NCI-H187 treated with DMSO at 0.1 percent for 48 hours (cell line): ENCODE measurements at regions not wholly inside any gene's neighbourhood (a gene's known extent, or its start where the extent isn't known, plus 50 kb on each side); places are given as distances from the start of the nearest gene placed in this dataset.

Source experiments
- DNase-seq: peaks from one replicate; lab custom pipeline; 2025; lab: John Stamatoyannopoulos, UW

DNA sequence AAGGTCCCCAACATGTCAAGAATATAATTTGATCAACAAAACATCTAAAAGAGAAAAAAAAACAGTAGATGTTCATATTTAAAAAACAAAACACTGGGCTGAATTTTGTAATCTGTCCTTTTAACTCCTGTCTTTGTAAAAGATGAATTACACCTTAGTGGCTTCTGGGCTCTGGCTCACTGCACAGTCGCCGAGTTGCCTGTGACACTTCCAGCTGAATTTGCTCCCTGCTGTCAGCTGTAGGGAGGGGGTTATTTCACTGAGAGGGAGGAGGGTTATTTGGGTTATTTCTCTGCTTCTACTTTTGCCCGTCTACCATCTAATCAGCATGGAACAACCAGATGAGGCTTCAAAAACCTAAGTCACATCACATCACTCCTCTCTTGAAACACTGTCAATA is 193.0 kb upstream of the ZC3H12A start:
- DNase-seq = no peak

DNA sequence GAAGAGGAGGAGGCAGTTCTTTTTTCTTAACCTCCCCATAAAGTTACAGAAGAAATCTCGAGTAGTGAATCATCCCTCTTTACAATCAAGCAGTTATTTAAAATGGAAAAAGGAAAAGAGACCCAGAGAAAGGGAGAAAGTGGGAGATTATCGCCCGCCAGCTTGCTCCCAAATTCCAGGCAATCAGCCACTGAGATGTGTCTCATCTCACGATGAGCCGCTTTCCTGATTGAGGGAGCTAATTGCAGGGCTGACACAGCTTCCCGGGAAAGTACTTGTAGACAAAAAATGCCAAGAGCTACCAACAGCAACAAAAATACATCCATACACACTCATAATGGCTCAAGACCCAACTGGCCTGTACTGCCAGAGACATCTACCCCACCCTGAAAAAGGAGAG is 191.6 kb upstream of the ZC3H12A start:
- peak; percentile 3 for DNase-seq

DNA sequence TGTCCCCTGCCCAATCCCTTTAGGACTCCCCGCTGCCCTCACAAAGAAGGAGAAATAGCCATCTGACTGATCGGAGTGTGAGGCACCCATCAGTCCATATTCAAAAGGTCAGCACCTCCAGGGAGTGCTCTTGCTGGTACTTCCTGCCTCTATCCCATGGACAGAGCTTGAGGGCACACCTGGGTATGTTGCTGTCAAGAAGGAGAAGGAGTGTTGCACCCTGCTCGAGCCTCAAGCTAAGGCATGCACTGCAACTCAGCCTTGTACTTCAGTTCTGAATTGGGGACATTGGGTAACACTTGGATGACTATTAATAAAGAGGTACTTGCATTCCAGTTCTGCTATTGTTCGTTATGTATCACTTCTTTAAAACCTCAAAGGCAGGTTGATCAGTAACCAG is 190.3 kb upstream of the ZC3H12A start:
- DNase-seq = no peak

DNA sequence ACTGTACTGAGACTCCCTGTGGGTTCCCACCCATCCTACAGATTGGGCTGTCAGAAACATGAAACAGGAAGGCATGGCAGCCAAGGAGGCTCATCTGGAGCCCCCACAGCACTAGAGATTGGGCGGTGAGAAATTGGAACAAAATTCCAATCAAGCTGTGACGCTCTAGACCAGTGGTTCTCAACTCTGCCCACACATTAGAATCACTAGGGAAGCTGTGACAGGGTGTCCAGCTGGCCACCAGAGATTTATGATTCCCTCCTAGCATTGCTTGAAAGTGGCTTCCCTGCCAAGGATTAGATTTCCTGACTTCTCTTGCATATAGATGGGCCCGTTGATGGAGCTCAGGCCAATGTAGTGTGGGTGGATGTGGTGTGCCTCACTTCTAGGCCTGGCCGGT is 187.5 kb upstream of the ZC3H12A start:
- no peak for DNase-seq

DNA sequence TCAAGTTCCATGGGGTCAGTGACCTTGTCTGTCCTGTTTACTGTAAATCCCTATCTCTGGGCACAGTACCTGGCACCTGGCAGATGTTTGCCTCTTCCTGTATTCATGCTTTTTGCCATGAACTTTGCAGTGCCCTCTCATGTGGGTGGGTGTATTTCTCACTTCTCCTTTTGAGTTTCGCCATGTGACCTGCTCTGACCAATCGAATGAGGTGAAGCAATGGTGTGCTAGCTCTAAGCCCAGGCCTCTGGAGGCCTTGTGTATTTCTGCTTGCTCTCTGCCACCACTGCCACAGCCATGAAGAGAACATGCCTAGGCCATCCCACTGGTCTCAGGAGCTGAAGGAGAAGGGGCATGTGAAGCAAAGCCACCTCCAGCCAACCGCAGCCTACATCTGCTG is 185.5 kb upstream of the ZC3H12A start:
- DNase-seq = no peak

DNA sequence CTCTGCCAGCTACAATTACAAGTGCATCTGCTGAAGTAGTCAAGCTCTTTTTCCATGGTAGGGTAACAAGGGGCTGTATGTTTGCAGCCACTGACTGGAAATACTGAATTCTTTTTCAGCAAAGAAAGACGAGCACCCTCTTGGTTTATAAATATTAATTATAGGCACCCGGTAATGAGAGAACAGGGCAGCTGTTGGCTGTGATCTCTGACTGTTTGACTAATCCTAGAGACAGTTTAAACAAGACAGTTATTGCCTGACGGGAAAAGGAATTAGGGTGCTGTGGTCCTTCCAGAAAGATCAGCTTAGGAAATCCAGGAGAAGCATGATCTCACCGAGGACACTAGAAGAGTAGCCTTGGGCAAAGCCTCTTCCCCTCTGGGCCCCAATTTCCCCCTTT is 183.7 kb upstream of the ZC3H12A start:
- DNase-seq = no peak

DNA sequence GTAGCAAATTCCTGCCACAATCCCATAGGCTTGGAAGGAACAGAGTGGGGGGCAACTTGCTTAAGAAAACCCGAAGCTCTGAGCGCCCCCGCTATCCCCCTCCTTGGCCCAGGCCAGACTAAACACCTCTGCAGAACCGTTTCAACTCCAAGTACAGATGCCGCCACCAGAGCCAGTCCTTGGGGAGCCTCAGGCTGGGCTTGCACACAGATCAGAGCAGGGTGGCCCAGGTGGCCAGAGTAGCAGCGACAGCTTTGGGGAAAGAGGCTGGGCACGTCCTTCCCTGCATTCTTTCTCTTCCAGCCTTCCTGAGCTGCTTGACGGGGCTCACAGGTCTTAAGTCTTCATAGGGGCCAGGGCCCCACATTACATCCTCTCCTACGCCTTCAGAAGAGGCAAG is 181.6 kb upstream of the ZC3H12A start:
- no peak for DNase-seq

DNA sequence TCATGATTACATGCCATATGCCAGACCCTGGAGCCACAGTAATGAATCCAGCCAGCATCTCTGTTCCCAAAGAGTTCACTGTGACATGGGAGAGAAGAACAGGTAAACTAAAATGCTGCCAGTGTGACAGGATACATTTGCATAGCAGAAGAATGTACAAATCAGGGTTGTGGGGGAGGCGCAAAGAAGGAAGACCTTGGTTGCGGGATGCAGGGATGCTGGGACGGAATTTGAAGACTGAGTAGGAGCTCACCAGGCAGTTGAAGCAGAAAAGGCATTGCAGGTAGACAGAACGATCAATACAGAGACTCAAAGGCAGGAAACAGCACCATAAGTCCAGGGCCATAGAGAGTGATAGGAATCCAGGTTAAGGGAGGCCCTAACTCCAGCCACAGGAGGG is 180.3 kb upstream of the ZC3H12A start:
- no peak for DNase-seq

DNA sequence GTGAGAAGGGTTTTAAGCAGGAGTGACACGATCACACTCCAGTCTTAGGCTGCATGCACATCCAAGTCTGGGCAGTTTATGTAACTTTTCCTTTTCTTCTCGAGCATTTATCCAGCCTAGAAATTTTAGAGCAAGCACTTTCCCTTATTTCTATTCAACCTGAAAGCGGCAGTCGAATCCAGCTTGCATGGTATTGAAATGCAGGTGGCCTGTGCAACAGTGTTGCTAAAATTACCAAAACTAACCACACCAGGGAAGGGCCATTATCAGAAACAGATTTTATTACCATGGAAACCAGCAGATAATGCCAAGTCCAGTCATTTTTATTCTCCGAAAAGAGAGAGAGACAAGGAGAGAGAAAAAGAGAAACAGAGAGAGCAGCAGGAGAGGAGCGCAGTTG is 179.9 kb upstream of the ZC3H12A start:
- no peak for DNase-seq

DNA sequence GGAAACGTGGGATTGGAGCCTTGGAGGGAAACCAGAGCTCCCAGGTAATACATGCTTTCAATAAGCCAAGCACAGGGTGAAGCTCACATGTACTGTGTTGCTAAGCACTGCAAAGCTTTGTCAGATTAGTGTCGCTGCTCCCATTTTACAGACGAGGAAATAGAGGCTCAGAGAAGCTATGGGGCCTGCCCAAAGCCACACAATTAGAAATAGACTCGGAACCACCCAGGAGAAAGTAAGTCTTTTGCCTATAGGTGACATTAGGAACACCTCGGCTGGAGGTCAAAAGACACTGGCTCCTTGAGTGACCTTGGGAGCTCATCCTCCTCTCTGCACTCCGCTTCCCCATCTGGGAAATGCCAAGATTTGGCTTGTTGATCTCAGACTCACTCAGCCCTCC is 175.6 kb upstream of the ZC3H12A start:
- DNase-seq = no peak

DNA sequence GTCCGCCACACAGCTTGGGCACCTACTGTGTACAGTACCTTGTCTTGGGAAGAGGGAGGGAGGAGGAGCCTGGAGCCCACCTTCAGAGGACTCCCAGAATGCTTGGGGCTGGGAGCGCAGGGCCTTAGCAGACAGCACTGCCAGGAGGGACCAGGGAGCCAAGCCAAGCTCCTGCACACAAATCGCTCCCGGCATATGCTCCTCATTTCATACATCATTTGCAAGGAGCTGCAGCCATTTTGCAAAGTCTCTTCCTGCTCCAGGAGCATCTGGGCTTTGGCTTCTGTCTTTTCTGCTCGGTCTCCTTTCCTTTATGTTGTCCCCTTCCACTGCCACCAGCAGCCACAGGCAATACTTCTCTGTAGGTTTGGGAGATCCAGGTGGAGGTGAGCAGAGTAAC is 175.2 kb upstream of the ZC3H12A start:
- DNase-seq = no peak

DNA sequence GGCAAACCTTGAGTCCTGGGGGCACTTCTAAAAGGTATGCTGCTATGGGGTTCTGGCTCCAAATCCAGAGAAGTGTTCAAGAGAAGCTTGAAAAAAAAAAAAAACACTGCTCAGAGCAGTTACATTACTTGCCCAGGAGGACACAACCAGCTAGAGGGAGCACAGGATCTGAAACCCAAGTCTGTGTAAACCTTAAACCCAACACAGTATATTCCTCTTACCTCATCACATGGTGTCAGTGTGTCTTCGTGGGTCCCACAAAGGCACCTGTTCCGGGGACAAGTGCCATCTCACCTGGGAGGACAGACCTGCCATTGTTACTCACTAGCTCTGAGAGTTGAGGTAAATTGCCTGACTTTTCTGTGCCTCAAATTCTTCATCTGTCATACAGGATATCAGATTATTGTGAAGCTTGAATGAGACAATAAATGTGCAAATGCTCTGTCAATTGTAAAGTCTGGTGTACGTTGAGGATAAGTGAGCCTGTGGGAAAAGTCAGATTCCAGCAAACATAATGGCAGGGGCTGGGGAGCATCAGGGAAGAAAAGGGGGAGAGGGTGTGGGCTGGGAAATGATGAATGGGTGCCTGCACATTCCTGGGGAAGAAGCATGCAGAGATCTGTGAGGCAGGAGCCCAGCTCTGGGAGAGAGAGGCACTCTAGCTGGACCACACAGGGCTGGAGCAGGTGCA is 170.4 kb upstream of the ZC3H12A start:
- no peak for DNase-seq

DNA sequence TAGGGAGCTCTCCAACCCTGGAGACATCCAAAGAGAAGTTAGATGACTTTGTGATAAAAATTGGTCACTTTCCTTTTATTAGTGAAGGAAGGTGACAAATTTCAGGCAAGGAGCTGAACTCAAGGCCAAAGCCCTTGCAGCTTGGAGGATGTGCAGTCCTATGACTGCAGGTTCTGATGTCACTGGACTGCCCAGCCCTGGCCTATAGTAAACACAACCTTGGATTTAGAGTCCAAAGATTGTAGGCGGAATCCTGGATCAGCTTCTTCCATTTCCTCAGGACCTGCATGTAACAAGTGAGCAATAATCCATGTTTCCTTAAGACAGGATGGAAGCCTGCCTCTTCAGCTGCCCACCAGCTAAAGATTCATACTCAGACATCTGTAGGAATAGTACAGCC is 169.3 kb upstream of the ZC3H12A start:
- DNase-seq = no peak

DNA sequence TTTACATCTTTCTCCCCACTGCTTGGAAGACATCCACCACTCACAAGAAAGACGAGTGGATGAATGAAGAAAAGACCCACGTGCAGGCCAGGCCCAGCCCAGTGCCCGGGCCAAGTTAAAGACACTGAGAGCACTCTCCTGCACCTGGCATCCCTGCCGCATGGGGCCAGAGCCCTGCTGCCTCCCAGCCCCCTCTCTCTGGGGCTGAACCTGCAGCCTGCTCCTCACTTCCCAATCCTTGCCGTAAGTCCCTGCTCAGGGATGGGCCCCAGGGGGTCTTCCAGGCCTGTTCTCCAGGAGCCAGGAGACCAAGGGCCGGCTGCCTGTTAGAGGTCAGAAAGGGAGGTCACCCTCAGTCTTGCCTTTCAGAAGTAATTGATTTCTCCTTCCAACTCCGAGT is 168.5 kb upstream of the ZC3H12A start:
- DNase-seq = no peak

DNA sequence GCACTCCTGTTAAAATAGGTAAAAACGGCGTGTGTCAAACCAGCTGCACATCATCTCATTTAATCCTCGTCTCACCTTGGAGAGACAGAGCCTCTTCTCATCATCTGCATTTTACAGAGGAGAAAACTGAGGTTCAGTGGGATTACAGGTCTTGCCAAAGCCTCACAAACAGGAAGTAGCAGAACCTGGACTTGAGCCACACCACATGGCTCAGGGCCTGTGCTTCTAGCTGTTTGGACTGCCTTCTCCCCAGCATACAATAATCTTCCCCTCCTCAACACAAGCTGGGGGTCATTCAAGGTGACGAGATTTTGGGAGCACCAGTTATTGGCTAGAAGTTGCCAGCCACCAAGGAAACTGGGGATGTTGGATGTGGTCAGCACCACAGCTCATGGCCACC is 167.9 kb upstream of the ZC3H12A start:
- no peak for DNase-seq

DNA sequence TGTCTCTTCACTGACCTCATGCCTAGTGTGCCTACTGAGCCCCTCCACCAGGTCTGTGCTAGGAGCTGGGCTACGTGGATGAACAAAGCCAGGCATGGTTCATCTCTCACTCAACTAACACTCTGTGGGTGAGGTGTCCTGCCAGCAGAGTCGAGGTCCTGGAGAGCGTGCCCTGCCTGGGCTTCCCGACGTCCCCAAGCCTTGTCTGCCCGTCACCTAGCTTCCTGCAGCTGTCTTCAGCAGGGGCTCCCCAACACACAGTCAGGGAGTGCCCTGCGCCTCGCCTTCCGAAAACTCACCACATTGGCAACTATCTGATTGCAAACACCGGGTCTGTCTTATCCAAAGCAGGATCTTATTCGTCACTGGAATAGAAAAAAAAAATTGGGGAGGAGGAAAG is 167.5 kb upstream of the ZC3H12A start:
- DNase-seq = no peak

DNA sequence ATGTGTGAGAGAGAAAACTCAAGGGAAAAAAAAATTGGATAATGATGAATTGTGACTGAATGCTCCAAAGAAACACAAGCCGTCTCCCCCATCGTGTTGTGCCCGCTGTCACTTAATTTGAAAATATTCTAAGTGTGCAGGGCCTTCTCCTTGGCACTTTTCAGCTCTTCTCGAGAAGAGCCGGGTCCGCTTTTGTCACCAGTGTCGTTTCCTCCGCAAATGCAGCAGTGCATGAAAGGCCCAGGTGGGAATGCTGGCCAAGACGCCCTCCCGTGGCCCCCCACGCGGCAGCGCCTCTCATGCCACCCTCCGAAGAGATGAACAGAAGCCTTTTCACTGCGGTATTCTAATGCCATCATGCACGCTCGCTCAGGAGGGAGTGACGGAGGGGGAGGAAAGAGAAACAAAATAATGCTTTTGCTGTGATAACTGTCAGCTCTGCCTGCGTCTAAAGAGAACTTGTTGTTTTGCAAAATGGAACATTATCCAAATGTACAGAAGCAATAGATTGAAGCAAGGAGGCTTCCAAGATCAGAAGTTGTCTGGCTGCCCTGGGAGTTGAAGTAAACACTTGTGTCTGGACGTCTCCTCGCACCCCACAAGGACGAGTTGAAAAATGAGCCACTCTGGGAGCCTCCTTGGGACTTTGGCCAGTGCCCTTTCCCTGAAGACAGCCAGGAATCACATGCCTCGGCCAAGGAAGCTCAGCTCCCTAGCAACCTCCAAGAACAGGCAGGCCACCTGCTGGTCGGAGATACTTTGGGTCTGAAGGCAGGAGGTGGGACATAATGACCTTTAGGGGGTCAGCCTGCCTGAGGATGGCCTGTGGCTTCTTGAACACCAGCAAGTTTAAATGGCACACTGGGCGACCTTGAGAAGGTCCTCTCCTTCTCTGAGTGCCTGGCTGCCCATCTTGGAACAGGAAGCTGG is 166.1 kb upstream of the ZC3H12A start:
- DNase-seq = no peak

DNA sequence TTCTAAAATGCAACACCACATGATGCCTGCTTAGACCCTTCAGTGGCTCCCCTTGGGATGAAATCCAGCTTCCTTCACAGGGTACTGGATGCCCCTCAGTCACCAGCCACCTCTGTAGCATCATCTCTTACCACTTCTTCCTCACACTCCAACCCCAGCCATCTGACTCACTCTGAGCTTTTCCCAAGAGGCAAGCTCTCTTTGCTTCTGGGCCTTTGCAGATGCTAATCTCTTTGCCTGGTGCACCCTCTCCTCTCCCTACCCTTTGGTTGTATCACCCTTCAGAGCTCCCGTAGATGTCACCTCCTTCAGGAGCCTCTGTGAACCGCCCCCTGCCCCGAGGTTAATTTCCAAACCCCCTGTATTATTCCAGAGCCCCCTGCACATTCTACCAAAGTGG is 164.8 kb upstream of the ZC3H12A start:
- DNase-seq = no peak

DNA sequence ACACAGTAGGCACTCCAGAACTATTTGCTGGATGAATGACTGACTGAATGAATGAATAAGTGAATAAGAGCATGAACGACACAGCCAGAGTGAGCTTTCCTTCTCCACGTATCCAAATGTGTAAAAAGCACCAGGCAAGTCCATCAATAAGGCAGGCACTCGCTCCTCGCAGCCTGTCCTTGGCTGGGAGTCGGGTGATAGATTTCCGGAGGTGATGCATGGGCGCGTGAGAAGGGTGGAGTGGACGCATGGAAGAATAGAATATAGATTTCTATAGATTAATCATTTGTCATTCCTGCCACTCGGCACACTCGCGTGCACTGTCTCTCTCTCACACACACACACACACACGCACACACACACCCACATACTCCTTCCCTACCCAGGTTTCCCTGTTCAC is 164.3 kb upstream of the ZC3H12A start:
- DNase-seq = no peak

DNA sequence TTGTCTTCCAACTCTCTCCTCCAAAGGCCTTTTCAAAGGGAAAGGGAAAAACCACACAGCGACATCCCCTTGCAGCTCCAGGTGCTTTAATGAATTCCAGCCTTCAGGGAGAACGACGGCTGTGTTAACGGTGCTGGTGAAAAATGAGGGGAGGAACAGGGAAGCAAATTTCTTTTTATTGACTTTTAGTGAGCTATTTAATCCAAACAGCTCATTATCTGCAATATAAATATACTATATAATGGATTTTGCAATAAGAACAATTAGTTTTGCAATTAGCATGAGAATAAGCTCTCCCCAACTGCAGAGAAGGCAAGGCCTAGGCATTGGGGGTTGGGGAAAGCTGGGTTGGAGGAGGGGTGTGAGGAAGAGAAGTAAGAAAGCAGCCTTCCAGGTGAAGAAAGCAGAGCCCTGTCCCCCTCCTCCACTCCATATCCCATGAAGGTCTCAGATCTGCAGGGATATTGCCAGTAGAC is 159.0 kb upstream of the ZC3H12A start:
- DNase-seq = no peak

DNA sequence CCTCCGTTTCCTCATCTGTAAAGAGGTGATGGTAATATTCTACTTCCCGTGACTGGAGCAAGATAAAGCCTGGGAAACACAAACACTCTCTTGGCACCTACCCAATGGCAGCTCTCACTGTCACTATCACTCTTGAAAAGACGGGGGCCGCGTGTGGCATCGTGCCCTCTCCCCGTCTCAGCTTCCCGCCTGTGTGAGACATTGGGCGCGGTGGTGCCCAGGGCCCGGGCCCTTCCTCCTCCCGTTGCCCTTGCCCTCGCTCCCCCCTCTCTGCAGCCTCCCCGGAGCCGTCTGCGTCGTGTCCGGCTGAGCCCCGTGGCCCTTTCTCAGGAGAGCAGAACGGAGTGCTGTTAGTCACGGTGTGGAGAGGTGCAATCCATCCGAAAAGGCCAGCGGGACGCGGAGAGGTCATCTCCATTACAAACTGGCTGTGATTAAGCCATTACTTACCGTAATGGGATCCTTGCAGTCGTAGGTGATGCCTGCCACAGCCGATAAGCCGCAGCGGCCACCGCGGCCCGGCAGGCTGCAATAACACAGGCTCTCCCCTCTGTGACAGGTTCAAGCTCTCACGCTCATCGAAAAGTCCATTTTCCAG is 156.4 kb upstream of the ZC3H12A start:
- no peak for DNase-seq

DNA sequence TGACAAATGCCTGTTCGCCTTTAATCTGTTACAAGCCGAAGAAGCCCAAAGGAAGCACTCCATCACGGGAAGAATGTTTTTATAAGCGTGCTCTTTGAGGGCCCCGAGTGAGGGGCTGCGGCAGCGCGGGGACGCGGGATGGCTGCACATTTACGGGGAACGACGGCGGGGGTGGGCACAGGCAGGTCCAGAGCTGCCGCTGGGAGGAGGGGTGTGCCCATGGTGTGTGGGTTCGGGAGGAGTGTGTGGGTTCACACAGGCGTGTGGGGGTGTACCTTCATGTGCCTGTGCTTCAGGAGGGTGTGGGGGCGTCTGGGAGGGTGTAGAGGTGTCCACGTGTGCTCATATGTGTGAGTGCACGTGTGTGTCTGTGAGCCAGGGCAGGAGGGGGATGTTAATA is 155.9 kb upstream of the ZC3H12A start:
- DNase-seq = no peak

DNA sequence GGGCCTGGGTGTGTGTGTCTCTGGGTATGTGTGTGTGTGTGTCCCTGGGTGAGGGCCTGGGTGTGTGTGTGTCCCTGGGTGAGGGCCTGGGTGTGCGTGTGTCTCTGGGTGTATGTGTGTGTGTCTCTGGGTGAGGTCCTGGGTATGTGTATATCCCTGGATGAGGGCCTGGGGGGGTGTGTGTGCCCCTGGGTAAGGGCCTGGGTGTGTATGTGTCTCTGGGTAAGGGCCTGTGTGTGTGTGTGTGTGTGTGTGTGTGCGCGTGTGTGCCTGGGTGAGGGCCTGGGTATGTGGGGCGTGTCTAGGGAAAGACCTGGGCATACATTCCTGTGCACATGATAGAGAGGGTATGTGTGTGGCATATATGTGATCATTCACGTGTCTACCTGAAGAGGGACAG is 155.1 kb upstream of the ZC3H12A start:
- DNase-seq = no peak
